CD4-positive, alpha-beta T cell treated with Interleukin-17A for 4 hours (primary cell): ENCODE measurements at regions not wholly inside any gene's neighbourhood (a gene's known extent, or its start where the extent isn't known, plus 50 kb on each side); places are given as distances from the start of the nearest gene placed in this dataset.
A peak's percentile ranks its signal among the peaks of the same experiment; 100 is the strongest.

ENCODE experiments used
- DNase-seq: peaks from one replicate; pipeline ENCODE4 v3.0.0-alpha.2; 2020; ENCODE audit warnings: mixed read lengths

DNA sequence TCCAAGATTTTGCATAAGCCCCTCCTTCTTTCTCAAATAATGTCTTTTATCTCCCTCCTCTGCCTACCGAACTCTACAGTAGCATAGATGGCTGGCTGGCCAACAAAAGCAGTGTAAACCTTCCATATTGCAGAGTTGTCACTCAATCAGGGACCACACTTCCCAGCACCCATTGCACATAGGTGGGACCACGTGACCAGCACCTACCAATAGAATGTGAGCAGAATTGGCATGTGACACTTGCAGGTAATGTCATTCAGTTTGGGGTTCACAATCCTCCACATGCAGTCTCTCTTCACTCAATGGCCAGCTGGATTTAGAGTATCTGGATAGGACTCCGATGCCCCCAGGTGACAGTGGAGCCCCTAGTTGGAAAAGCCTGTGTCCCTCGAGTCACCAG, 190.3 kb upstream of the CRY1 start:
- DNase-seq: no peak

DNA sequence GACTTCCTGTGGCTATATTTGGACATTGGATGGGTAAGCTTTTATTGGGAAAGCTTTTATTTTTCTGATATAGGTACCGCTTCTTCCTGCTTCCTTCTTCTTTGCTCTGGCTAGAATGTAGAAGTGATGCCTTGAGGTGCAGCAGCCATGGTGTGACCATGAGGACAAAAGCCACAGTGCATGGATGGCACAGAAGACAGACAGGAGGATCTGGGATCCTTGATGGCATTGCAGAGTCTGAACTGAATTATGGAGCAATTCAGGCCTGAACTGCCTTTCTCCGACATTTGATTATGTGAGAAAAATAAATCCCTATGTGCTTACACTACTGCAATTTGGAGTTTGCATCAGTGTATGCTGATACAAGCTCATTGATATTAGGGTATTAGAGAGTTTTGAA, 191.3 kb upstream of the CRY1 start:
- DNase-seq: no peak

DNA sequence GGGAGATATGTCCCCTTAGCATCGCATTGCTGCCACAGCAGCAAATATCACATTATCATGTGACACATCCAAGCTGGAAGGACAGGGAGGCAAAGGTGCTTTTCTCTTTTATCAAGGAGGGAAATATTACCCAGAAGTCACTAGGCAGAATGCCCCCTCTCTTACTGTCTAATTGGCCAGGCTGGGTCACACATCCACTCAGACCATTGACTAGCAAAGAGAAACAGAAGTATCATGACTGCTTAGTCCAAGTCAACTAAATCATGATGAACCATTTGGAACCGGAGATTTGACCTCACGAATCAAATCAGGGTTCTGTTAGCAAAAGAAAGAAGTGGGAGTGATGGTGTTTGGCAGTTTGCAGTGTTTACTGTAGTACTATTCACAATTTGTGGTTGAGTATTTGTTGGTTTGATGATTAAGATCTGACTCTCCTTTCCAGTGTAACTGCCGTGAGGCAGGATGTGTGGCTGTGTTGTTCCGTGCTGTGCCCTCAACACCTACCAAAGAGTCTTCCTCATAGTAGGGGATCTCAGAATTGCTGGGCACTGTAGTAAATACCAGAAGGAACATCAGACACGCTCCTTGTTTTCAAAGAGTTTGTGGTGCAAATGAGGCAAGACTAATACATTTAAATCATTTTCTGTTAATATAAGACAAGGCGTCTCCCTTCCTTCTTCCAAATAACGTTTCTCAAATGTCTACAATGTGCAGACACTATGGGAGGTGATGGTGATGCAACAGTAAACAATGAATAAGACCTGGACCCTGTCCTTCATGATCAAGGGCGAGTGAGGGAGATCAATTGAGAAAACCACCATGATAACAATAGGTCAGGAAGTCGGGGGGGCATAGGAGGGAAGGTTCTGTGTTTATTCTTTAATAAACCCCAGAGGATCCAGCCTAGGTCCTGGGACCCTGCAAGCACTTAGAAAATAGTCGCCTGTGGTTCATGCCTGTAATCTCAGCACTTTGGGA, 194.4 kb upstream of the CRY1 start:
- DNase-seq: peak; percentile 22

DNA sequence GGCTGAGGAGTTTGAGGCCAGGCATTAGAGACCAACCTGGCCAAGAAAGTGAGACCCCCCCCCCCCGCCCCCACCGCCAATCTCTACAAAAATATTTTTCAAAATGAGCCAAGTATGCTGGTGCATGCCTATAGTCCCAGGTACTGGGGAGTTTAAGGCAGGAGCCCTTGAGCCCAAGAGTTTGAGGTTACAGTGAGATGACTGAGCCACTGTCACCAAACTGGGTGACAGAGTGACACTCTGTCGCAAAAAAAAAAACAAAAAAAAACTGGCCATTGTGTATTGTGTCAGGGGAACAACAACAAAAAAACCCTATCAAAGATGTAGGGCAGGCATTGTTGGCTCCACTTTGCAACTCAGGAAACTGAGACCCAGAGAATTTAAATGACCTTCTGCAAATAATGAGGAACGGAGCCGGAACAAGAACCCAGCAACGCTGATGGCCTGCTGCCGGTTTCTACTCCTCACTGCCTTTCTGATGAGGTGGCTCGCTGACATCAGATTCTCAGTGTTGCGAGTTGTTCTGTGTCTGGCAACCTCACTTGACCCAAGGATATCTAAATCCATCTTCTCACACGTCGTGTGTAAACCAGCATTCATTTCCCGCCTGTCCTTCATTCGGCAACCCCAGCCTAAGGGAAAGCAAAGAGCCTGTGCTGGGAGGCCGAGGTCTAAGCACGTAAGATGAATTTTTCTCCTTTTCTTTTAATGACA, 195.2 kb upstream of the CRY1 start:
- DNase-seq: no peak

DNA sequence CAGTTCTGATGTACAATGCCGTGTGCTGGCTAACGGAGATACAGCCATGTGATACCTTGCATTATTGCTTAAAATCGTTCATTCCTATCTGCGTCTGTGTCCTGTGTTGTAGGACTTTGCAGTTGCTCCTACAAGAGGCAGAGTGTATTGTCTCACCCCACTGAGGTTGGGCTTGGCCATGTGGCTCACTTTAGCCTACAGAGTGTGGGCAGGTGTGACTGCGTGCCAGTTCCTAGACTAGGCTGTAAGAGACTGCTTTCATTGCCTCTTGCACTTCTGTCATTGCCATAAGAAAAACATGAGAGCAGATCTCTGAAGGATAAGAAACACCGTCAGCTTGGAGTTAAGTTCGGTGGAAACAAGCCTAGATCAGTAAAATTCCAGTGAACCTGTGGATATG, 197.7 kb upstream of the CRY1 start:
- no peak for DNase-seq

DNA sequence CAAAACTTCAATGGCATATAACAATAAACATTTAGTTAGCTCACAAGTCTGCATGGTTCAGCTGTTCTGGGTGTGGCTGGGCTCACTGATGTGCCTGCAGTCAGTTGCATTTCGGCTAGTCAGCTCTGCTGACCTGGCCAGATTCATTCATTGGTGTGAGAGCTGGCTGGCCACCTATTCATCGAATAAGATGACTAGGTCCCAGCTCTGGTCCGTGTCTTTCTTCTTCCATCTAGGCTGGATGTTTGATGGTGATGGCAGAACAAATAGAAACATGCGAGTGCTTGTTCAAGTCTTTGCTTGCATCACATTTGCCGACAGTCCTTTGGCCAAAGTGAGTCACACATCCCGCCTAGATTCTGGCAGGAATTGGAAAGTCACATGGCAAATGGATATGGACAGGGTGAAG, 203.3 kb upstream of the CRY1 start:
- no peak for DNase-seq

DNA sequence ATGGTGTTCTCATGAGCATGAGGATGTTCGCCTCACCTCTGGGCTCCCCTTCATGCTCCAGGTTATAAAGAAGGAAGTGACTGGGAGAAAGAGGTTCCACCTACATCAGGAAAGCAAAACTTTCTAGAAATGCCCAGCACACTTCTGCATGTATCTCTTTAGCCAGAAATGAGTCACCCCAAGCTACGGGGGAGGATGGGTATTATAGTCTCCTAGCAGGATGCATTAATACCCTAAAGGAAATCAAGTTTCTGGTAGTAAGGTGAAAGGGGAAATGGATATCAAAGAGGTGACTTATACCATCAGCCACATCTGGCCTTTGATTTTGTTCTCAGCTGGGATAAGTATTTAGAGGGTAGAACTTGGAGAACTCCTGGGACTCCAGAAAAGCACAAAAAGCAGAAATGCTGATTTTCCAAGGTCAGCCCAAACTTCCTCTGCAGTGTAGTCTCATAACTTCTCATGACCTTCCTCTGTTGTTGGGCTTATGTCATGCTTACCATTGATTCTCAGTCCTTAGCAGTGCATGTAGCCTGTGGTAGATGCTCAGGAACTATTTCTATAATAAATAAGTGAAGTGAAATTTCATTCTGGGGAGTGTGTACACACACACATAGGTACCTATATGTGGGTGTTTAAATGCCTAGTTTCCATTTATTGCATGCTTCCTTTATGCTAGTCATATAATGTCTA, 209.4 kb upstream of the CRY1 start:
- no peak for DNase-seq

DNA sequence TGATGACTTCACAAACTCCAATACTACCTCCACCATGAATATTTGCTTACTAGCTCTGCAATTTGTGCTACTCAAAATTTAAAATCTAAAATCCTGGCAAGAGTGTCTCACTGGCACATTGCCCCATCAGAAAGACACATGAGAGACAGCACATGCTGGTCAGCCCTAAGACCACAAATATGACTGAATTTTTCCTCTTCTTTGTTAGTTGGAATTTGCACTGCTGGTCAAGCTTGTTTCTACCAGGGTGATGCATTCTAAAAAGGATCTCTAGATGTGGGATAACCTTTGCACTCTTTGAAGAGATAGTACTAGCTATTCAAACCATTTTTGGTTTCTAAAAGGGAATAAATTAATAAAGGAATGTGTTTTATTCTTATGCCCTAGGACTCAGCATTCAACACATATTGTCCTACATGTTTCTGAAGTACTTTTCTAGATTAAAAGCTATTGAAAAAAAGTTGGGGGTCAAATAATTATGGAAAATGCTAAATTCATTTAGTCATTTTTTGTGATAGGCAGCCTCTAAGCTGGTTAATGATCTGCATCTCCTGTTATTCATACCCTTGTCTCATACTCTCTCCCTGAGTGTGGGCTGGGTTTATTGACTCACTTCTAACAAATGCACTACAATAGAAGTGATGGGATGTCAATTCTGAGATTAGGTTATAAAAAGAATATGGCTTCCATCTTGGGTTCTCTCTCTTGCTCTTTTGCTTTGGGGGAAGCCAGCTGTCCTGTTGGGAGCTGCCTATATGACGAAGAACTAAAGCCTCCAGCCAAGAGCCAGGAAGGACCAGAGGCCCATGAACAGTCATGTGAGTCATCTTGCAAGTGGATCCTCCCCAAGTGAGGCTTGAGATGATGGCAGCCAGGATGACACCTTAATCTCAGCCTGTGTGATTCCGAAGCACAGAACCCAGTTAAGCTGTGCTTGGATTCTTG, 211.5 kb upstream of the CRY1 start:
- no peak for DNase-seq

DNA sequence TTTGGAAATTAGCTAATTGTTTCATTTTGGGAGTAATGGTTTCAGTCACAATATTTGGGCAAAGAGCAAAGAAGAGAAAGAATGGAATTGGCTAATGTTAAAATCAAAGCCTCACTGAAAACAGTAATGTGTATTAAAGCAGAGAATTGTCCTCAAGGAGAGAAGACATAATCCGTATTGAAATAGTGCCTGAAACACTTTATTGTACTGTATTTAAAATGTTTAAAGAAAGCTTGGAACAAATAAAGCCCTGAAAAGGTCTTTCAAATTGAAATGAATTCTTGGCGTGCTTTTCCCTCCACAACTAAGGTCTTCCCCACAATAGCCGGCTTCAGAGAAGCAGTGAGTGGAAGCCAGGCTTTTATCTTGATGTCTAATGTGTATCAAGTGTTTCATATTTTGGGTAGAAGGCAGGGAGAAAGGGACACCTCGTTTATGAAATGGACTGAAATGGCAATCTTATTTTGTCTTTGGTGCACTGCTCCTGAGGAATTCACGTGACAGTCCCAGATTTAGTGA, 212.9 kb upstream of the CRY1 start:
- DNase-seq: no peak

DNA sequence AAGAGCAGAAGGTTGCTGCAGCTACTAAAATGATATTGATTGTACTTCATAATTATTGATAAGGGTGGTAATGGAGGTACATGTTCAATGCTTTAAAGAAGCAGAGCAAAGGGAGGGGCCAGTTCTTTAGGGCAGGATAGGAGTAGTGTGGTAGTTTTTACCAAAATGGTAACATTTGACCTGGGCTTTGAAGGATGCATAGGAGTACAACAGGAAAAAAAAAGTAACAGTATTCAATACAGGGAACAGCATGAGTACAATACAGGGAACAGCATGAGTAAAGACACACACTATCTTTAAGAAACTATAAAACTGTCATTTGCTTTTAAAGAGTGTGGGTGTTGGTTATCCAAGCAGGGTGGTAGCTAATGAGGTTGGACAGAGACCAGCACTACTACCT, 215.0 kb upstream of the CRY1 start:
- DNase-seq: no peak

DNA sequence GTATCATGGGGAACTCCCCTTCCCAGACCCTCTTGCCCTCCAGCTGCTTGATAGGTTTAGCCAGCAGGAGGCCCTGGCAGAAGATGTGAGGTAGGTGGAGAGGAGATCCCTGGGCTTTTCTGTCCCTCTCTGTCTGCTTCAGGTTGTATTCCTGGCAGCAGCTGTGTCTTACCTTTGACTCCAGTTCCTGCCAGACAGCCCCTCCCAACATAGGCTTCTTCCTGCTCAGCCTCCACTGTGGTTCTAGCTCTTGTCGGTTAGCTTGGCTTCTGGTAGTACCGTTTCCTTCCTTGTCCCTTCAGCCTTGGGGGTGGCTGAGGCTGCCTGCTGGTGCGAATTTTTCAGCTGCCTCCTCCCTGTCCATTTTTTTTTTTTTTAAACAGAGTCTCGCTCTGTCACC, 215.7 kb upstream of the CRY1 start:
- peak; percentile 50 for DNase-seq

DNA sequence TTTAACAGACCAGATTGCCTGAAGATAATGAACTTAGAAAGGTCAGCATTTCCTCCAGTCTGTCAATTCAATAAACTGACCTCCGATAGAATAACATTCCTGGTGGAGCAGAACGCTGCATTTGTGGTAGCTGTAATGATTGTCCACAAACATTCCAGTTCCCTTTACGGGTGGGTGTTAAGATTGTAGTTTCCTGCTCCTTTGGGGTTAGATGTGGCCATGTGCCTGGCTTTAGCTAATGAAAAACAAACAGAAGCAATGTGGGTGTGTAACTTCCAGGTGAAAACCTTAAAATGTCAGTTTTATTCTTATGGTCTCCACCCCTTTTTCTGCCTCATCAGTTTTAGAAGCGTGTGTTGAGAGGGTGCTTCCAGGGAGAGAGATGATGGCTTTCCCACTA, 217.3 kb upstream of the CRY1 start:
- DNase-seq: no peak

DNA sequence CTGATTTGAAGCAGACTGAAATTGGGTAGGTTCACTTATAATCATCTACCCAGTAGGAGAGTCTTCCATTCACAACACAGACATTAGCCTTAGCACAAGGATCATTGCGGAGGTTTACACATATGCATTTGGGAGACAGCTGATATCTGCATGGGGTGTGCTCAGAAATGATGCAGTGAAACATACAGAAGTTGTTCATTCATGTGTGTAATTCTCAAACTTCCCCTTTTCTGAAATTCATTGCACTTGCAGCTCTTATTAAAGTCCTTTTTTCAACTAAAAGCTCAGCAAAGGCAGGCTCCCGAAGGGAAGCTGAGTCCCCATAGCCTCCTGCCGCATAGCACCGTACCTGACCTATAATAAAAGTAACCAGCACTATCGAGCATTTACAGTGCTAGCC, 218.3 kb upstream of the CRY1 start:
- DNase-seq: no peak

DNA sequence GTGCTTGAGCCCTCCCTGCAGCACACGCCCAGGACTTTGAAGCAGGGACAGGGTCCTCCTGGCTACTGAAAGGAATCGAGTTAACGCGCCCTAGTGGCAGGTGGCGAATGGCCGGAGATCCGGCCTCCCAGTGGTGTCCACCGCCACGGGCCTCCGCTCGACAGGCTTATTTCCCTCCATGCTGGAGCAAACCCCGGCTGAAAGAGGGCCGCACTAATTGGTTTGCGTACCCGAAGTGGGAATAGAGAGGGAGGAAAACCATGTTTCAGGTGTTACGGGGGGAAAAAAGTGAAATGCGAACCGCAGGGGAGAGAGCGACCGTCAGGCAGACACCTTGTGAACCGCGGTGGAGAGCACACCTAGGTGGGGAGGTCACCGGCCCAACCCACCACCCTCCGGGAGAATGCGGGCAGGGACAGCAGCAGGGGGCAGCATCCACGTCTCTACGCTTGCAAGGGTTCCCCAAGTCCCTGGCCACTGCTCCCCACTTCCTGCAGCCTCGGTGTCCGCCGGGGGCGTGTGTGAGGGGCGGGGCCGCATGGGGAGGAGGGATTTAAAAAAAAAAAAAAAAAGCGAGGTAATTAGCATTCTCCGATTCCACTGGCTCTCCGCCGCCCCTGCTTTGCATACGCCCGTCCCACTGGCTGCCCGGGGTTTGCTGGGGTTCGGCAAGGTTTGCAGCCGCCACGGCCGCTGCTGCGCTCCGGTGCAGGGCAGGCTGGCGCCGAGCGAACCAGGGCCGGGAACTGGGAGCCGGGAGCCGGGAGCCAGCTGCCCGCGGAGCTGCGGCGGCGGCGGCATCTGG, 224.6 kb upstream of the CRY1 start:
- DNase-seq: peak; percentile 89

DNA sequence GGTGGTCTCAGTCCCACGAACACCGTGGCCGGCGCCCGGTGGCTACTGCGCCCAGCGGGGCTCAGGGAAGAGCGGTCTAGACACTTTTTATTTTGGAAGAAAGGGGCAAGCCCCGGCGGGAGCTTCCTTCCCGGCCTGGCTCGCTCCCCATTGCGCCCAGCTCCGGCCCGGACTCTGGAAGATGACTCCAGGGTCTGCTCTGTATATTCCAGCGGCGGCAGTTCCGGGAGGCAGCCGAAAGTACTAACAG, 225.1 kb upstream of the CRY1 start:
- DNase-seq: no peak

DNA sequence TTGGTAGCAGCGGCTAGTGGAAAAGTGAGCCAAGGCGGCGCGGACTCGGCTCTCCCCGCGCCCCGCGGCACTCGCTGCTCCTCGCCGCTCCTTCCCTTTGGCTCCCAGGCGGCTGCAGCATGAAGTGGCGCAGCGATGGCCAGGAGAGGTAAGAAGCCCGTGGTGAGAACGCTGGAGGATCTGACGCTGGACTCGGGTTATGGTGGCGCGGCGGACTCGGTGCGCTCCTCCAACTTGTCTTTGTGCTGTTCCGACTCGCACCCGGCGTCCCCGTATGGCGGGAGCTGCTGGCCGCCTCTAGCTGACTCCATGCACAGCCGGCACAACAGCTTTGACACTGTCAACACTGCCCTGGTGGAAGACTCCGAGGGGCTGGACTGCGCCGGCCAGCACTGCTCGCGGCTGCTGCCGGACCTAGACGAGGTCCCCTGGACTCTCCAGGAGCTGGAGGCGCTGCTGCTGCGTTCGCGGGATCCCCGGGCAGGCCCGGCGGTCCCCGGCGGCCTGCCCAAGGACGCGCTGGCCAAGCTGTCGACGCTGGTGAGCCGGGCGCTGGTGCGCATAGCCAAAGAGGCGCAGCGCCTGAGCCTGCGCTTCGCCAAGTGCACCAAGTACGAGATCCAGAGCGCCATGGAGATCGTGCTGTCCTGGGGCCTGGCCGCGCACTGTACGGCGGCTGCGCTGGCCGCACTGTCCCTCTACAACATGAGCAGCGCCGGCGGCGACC, 225.6 kb upstream of the CRY1 start:
- DNase-seq: peak; percentile 30

DNA sequence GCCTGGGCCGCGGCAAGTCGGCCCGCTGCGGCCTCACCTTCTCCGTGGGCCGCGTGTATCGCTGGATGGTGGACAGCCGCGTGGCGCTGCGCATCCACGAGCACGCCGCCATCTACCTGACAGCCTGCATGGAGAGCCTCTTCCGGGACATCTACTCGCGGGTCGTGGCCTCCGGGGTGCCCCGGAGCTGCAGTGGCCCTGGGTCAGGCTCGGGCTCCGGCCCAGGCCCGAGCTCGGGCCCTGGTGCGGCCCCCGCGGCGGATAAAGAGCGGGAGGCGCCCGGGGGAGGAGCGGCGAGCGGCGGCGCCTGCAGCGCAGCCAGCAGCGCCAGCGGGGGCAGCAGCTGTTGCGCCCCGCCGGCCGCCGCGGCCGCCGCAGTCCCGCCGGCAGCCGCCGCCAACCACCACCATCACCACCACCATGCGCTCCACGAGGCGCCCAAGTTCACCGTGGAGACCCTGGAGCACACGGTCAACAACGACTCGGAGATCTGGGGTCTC, 226.2 kb upstream of the CRY1 start:
- peak; percentile 47 for DNase-seq

DNA sequence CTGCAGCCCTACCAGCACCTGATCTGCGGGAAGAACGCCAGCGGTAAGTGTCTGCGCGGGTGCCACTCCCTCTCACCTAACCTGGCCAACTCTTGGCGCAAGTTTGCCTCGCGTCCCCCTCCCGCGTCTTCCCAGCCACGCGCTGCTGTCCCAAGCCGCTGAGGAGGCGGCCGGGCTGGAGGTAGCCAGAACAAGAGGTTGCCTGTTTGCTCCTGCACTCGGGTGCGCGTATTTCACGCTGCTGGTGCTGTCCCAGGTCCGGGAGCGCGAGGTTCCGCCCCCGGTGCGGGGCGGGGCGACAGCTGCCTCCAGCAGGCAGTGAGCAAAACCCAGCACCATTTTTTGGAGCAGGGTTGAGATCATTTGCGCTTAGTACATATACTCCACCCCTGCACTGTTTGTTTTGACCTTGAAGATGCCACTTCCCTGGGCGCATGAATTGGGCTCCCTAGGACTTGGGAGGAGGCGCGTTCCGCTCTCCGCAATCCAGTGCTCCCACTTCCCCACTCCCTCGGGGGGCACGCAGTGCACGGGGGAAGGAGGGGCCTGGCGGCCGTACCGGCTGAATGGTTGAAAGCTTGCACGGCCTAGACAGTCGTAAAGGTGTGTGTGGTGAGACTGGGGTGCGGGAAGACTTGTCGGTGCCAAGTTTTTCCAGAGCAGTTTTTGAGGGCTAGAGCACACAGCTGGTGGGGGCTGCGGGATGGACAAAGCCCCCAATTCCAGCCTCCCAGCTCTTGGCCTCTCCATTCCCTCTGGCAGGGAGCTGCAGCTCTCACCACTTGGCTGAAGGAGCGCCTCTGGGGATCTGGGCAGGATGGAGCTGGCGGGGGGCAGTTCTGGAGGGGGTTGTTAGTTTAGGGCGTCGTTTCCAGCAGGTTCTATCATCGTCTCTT, 226.9 kb upstream of the CRY1 start:
- DNase-seq: peak; percentile 88

DNA sequence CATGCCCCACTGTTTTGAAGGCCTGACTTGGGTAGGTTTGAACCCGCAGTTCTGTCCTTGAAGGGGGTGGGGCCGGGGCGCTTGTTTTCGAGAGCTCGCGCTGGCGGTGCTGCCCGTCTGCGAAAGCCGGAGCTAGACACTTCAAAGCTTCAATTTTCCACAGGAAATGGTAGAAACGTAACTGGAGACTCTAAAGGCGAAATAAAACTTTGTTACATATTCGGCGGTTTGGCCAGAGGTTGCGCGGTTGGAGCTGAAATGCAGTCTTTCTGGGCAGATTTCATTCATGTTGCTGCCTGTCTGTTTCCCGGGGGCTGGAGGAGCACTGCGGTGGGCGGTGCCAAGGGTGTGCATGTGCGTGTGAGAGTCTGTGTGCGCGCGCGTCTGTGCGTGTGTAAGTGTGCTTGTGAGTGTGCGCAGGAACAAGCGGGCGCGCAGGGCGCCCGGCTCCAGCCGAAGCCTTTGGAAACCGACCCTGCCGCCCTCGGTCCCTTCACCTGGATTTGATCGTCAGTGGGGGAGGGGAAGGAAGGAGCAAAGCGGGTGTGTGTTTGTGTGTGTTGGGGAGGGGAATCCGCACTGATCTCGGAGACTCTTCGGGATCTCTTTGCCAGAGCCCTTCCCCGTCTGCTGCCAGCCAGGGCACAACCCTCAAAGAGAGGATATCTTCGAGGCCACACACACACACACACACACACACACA, 227.7 kb upstream of the CRY1 start:
- peak; percentile 87 for DNase-seq
